NCI-H510A (cell line): ENCODE measurements at regions not wholly inside any gene's neighbourhood (a gene's known extent, or its start where the extent isn't known, plus 50 kb on each side); places are given as distances from the start of the nearest gene placed in this dataset.

Experiments
- DNase-seq: peaks from one replicate; lab custom pipeline; 2025; lab: John Stamatoyannopoulos, UW

DNA sequence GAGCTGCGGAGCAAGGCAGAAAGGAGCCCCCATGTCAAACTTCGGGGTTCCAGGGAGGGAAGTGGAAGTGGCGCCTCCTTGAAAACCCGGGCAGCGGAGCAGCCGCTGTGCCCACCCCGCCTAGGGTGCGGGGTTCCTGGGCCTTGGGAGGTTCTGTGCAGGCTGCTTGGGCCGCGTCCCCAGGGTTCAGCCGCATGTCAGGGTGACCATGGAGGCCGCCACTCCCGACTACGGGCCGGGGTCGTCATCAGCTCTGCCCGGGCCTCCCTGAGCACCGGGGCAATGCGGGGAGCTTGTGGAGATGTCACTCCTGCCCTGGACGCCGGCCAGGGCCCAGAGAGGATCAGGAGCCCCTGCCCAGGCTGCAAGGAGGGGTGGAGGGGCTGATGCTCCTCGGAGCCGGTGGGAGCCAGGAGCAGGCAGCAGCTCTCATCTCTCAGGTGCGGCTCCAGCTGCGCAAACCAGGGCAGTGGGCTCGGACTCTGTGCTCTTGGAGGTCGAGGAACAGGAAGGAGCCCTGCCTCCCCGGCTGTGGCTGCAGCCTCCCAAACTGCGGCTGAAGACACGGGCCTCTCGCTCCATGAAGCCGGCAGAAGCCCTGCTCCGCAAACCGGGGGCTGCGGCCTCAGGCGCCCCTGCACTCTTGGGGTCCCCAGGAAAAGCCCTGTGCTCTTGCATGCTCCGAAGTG, 1286.5 kb downstream of the TMEM121 start:
- no peak for DNase-seq

DNA sequence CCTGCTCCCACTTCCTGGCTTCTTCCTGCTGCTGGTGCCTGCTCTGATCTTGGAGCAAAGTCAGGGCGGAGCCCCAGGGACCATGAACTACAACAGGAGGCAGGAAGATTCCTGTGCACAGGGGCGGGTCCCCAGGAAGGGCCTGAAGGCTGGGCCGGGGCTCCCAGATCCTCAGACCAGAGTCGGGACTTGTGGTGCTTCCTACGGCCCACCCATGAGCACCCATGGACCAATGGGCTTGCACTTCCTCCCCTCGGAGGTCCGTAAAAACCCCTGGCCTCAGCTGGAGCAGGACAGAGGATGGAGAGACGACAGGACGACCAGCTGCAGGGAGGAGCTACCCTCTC, 1287.1 kb downstream of the TMEM121 start:
- no peak for DNase-seq

DNA sequence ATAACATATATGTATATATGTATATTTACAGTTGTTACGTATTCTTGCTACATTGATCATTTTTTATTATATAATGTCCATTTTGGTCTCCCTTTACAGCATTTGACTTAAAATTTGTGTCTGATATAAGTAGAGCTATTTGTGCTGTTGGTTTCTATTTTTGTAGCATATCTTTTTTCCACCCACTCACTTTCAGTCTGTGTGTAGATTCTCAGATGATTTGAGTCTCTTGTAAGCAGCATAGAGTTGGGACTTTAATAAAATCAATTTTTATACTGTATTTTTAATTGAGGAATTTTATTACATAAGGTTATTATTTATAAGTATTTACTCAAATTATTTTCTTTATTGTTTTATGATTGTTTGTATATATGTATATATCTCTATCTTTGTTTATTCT, 1293.7 kb downstream of the TMEM121 start:
- DNase-seq, result no peak

DNA sequence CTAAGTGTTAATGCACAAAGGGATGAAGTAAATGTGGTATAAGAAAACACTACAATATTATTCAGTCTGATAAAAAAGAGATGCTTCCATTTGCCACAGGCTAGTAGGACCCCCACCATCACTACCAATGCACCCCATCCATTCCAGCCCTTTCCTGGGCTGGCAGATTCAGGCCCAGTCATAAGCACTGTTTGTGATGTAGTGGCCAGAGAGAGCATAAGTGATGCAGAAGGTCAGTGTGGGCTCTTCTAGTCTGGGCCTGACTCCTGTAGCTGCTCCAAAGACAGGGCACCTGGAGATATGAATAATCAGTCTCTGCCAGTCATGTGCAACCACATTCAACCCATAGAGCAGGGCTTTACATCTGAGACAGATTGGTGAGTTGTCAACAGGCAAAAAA, 1294.7 kb downstream of the TMEM121 start:
- DNase-seq, result no peak

DNA sequence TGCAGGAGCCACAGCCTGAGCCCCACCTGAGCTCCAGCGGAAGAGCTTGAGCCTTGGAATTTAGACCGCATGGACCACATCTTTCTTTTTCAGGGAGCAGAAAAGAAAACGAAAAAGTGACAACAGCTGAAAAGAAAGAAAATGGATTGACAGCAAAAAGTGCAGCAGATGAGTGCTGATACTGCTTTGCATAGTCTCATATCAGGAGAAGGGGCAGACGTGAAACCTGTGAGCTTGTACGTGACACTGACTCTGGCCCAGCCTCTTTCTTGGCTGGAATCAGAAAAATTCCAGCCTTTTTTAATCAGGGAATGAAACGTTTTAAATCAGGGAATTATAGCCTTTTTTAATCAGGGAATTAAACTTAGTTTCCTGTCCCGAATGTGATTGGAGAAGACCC, 1296.5 kb downstream of the TMEM121 start:
- no peak for DNase-seq

DNA sequence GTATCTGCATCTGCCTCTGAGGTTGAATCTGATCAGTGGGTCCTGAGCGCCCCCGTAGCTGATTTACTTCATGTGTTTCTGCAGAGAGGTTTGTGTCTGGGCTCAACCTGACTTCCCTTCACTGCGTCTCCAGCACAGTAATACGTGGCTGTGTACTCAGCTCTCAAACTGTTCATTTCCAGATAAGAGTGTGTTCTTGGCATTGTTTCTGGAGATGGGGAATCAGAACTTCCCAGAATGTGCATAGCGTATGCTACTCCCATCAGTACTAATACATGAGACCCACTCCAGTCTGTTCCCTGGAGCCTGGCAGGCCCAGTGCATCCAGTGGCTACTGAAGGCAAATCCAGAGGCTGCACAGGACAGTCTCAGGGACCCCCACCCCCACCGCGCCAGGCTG, 1297.2 kb downstream of the TMEM121 start:
- DNase-seq, result no peak

DNA sequence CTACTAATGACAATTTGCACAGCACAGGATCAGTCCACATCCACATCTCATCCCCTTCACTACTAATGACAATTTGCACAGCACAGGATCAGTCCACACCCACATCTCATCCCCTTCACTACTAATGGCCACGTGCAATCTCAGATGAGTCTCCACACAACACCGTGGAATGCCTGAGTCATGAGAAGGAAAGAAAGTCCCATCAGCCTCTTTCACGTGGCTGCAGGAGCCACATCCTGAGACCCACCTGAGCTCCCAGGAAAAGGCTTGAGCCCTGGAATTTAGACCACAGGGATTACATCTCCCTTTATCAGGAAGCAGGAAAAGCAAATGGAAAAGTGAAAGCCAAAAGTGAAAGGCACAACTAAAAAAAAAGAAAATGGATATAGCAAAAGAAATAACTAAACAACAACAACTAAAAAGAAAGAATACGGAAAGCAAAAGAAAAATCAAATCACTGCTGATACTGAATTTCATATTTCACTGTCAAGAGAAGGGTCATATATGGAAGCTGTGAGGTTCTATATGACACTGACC, 1300.5 kb downstream of the TMEM121 start:
- DNase-seq, result no peak

DNA sequence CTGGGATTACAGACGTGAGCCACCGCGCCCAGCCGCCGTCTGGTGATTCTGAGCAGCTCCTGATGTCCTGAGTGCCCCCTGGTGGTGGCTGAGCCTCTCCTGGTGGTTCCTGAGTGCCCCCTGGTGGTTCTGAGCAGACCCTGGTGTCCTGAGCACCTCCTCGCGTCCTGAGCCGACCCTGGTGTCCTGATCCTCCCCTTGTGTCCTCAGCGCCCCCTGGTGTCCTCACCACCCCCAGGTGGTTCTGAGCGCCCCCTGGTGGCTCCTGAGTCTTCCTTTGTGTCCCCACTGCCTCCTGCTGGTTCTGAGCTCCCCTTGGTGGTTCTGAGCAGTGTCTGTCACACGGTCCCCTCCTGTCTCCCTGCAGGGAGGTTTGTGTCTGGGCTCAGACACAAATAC, 1304.9 kb downstream of the TMEM121 start:
- DNase-seq, result no peak

DNA sequence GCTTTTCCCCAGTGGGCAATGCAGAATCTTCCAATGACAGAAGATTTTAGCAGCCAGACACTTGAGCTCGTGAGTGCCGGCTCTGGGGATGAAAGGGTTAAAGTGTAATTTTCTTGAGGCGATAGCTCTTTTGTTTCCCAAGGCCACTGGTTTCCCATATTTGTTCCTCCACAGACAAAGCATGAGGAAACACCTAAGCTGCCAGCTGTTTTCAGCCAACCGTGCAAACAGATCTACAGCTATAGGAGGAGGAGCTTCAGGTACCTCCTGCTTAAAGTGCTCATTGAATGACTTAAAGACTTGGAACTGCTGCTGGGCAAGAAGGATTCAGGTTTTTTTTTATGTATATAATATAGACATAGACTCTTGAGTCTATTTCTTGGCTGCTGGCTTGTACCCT, 1311.5 kb downstream of the TMEM121 start:
- peak; percentile 36 for DNase-seq

DNA sequence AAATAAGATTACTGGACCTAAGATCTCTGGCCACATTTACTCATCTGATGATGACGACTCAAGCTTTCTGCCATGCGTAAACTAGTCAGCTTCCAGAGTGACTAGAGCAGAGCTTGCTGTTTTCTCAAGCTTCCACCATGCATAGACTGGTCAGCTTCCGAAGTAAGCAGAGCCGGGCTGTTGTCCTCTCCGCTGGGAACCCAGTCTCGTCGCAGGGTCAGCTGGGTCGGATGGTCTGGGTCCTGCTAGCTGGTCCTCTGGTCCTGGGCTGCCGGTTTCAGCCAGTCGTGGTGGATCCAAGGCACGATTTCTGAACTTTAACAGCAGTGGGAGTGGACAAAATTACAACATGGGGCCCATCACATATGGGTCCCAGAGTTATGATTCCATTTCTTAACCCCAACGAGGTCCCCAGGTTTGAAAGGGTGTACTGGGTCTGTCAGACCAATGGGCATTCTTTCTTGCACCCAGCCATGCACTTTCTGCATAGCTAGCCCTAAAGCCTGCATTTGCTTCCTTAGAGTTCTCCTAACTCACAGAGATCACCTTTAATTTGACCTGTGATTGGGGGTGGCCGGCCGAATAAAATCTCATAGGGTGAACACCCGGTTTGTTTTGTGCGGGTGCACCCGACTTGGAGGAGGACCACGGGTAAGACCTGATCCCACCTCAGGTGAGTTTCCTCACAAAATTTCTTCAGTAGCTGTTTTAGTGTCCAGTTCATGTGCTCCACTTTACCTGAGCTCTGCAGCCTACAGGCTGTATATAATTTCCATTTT, 1312.8 kb downstream of the TMEM121 start:
- DNase-seq, result no peak

DNA sequence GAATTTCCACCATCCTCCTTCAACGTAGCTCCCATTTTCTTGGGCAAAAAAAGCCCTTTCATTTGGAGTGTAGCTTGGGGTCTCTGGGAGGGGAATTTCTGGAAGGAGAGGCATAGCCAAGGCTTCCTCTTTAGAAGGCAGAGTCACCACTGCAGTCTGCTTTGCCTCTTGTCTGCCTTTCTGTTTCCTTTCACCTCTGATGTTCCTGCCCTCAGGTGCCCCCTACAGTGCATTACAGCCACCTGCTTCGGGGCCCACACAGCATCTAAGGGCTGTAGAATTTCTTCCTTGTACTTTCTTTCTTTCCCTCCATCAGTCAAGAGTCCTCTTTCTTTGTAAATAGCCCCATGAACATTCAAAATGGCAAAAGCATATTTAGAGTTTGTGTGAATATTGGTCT, 1313.9 kb downstream of the TMEM121 start:
- DNase-seq, result no peak

DNA sequence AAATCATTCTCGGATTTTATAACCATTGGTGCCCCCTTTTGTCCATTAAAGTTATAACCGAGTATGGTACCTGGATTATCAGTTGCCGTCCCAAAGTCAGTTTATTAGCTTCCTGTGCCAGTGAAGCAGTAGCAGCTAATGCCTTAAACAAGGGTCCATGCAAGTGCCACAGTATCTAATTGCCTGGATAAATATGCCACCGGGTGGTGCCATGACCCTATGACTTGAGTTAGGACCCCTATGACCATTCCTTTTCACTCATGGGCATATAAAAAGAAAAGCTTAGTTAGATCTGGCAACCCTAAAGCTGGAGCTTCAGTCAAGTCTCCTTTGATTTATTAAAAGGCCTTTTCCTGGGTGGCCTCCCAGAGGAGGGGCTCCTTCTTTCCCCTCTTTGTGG, 1314.6 kb downstream of the TMEM121 start:
- no peak for DNase-seq

DNA sequence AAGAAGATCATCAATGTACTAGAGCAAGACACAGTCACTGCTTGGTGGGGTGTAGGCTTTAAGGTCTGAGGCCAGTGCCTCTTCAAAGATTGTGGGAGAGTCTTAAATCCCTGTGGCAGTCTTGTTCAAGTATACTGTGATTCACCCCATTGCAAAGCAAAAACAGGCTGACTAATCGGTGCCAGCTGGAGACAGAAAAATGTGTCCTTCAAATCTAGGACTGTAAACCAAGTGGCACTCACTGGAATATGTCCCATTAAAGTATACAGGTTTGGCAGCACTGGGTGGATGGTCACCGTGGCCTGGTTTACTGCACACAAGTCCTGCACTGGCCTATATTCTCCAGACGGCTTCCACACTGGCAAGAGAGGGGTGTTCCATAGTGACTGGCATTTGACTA, 1315.3 kb downstream of the TMEM121 start:
- DNase-seq, result no peak

DNA sequence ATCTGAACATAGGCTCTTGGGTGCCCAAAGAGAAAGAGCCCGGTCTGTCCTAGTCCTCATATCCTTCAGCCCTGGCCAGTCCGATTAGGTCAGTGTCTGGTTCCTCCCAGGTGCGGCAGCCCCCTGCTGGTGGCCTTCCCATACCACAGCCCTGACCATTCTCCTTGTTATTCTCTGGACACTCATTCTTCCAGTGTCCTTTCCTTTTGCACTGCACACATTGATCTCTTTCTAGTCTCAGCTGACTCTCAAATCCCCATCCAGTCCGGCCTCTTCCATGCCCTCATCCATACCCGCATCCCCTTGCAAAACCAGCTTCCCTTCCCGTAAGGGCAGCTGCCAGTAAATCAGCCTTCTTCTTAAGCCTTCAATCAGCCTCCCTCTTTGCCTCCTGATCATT, 1316.3 kb downstream of the TMEM121 start:
- no peak for DNase-seq

DNA sequence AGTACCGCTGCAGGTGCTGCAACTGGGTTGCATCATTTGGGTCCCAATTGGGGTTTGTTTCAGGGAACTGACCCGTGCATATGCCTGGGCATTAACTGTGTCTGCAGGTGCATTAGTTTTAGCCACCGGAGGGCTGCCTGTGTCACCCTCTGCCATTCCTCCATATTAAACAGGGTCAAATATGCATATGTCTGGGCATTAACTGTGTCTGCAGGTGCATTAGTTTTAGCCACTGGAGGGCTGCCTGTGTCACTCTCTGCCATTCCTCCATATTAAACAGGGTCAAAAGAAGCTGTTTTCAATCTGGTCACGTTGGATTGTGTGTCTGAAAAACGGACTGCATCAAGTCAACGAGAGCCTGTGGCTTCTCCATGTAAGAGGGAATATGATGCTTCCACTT, 1317.0 kb downstream of the TMEM121 start:
- no peak for DNase-seq

DNA sequence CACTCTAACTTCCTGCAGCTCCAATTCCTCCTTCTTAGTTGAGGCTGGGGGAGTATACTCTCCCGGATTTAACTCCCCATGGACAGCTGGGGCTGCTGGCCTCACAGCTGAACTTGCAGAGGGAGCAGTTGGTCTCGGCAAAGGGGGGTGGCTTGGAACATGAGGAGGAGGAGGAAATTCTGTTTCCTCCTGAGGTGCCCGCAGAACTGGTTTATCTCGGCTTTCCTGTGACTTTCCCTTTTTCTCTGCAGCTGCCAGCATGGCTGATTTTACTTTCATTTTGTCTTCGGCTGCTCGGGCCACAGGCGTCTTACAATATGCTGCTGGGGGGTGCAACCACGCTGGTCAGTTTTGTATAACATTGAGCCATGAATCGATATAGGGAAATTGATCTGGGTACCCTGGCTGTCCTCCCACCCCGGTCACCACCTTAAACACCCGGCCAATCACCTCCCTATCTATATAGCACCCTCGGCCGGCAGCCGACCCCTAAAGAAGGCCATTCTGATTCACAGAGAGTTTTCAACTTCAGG, 1317.6 kb downstream of the TMEM121 start:
- no peak for DNase-seq

DNA sequence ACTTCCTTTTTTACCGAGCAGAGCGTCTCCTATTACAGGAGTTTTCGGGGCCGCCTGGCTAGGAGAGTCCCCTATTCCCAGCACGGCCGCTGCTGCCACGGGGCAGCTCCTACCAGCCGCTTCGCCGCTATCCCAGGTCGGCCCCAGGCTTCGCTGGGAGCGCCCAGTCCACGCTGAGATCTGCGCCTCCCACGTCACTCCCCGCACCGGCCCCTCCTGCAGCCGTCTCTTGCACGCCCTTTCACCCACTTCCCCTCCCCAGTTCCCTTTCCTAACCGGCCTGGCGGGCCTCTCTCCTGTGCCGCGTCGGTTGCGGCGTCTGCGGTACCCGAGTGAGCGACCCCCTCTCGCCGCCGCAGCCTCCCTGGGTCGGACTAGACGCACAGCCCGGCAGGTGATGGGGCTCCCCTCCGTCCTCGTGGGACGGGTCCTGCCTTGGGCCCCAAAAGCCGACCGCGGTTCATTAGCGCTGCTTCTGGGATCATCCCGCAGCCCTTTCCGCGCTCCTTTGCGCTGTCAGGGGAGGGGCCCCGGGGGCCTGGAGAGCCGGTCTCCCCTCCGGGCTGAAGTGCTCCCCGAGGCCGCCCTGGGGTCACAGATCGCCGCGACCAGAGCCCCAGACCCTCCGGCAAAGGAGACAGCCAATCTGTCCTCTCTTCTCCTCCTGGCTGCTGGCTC, 1318.4 kb downstream of the TMEM121 start:
- DNase-seq, result no peak

DNA sequence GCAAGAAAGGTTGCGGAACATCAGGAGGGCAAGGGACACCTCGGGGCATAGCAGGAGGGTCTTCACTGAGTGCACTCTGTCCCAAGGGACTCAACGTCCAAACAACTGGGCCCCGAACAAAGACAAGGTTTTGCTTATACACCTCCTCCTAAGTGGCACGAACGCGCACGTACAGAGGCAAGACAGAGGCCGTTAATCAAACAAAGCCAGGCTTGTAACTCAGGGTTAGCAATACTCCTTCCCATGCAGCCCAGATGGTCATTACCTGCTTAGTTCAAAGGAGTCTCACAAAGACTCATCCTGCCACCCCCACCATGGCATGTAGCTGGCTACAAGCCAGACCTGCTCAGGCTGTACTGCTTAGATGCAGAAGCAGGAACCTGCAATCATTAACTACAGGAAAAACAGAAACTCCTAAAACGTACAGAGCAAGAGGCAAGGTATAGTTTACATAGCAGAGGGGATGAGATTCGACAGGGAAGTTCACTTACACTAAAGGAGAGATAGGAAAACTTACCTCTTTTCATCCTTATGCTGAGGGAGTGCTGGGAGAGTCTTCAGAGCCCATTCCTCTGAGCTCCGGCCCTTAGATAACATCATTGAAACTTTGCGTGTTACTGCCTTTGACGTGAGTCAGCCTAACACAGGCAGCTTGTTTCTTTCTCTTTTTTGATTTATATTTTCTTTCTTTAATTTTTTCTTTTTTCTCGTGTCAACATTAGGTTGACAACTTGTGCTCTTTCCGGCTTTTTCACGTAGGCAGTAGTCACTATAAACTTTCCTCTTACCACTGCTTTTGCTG, 1319.1 kb downstream of the TMEM121 start:
- peak; percentile 41 for DNase-seq

DNA sequence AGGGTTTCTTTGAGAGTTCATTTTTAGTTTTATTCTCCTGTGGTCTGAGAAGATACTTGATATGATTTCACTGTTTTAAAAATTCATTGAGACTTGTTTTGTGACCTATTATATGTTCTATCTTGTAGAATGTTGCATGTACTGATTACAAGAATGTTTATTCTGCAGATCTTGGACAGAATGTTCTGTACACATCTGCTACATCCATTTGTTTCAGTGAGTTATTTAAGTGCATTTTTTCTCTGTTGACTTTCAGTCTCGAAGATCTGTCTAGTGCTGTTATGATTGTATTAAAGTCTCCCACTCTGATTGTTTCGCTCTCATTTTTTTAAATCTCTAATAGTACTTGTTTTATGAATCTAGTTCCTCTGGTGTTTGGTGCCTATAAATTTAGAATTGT, 1319.8 kb downstream of the TMEM121 start:
- DNase-seq, result no peak

DNA sequence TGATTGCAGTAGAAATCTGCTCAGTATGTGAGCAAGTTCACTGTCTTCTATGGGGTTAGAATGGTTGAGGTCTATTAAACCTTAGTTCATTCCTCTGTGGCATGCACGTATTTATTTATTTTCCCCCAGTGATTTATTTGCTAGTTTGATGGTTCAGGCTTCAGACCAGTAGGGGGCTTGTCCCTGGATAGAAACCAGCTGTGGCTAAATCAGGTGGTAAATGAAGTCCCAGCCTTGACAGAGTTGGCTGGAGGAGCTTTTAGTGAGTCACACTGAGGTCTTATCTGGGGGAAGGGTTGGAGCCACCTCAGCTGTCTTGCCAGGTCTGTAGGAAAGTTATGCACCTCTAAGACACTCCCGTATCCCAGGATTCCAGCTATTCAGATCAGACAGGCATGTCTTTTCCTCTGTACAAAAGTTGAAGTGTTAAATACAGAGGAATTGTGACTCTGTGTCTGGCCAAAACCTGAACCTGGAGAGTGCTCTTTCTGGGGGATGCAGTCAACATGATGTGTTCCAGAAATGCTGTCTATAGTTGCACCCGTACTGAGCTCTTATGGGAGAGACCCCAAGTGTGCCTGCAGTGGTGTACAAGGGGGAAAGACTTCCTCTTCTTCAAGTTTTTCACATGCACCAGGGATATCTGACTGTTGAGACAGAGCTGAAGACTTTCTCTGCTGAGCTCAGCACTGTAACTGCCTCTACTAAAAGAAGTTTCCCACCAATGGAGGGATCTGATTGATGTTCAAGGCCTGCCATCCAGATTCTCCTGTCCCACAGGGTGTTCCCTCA, 1322.1 kb downstream of the TMEM121 start:
- DNase-seq, result no peak
